HAP-1 (cell line): ENCODE measurements at regions not wholly inside any gene's neighbourhood (a gene's known extent, or its start where the extent isn't known, plus 50 kb on each side); places are given as distances from the start of the nearest gene placed in this dataset.

Source experiments
- DNase-seq, 2 experiments: peaks; one replicate each; pipeline ENCODE4 v3.0.0-alpha.2; 2016 to 2020; ENCODE audit warnings: low spot score in 2 of 2
- H3K27me3 ChIP-seq: fragments of 250-450 bp; sonication (Bioruptor Pico); 2 replicates; pipeline ENCODE4 v1.5.1; 2020; ENCODE audit warnings: low read depth, mild to moderate bottlenecking, moderate library complexity
- H3K36me3 ChIP-seq: fragments of 250-450 bp; sonication (Bioruptor Pico); replicated peaks from 2 replicates; pipeline ENCODE4 v1.5.1; 2020; ENCODE audit warnings: mild to moderate bottlenecking
- H3K4me1 ChIP-seq: fragments of 250-450 bp; sonication (Bioruptor Pico); 2 replicates; pipeline ENCODE4 v1.5.1; 2020; ENCODE audit warnings: mild to moderate bottlenecking
- H3K4me3 ChIP-seq: fragments of 250-450 bp; sonication (Bioruptor Pico); 2 replicates; pipeline ENCODE4 v1.5.1; 2020; ENCODE audit warnings: mild to moderate bottlenecking, moderate library complexity
- H3K9me3 ChIP-seq: fragments of 250-450 bp; sonication (Bioruptor Pico); 2 replicates; pipeline ENCODE4 v1.5.1; 2020; ENCODE audit warnings: mild to moderate bottlenecking, moderate library complexity
- in situ Hi-C: fragments of 300-500 bp; cut with MboI; formaldehyde crosslinking; loops from 3 replicates; pipeline ENCODE4 v1.14.3; 2020; ENCODE audit warnings: low sequenced_read_pairs, inconsistent platforms, mixed read lengths

DNA sequence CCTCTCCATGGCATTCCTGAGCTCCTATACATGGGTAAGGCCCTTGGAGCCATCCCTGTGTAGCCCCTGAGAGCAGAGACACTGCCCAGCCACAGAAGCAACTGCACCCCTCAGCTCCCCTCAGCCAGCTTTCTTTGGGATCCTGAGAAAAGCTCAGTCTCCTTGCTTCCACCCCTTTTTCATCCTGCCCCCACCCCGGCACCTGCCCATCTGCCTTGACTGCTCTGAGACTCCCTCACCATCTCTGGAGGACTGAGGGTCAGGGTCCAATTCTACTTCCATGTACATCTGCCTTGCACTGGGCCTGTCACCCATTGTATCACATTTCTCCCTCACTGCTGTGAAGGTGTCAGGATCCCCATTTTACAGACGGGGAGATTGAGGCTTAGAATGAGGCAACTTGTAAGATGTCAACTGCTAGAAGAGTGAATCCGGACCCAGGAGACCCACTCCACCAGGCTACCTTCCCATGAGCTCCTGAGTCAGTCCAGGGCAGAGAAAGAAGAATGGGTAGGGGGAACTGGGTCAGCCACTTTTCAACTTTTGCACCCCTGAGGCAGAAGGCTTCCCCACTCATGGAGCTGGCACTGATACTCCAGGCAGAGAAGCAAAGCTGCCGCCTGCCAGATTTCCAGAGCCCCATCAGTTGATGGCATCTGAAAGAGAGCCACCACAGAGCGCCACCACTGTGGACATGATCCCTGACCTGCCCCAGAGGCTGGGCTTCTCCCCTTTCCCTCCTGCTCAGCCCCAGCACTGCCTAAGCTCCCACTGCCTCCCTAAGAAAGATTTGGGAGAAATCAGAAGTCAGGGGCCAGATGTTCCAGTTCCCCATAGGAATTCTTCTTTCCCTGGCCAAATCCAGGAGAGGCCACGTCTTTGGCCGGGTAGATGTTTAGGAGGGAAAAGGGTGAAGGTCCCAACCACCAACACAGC lies 135.4 kb downstream of the TMEM132E start:
- Histone ChIP-seq H3K4me1 (no peaks in the 10 kb centered on the region), H3K36me3 (no peaks in the 10 kb centered on the region), H3K9me3 (no peaks in the 10 kb centered on the region), H3K27me3 (peaks cover 9% of the 10 kb centered on the region; the same call in 1 of the 2 replicates), H3K4me3 (no peak overlapping the region)
- DNase-seq: no peak
- in situ Hi-C loops: no loop called here

DNA sequence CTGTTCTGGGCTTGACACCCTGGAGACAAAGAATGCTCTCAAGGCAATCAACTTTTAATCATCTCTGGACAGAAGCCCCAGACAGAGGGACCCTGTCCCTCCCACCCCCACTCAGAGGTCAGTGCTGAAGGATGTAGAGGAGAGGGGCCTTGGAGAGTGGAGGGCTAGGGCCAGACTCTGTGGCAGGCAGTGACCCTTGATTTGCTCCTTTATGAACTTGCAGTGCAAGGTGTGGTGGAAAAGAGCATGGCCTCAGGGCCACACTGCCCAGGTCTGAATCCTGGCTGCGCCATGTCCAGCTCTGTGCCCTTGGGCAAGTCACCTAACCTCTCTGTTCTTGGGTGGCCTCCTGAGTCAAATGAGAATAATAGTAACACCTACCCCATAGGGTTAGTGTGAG lies 134.3 kb downstream of the TMEM132E start:
- Histone ChIP-seq H3K4me3 (no peak overlapping the region), H3K36me3 (no peaks in the 10 kb centered on the region), H3K4me1 (no peaks in the 10 kb centered on the region), H3K9me3 (no peaks in the 10 kb centered on the region), H3K27me3 (peaks cover 5% of the 10 kb centered on the region; the same call in 1 of the 2 replicates)
- no peak for DNase-seq
- in situ Hi-C loops: no loop called here

DNA sequence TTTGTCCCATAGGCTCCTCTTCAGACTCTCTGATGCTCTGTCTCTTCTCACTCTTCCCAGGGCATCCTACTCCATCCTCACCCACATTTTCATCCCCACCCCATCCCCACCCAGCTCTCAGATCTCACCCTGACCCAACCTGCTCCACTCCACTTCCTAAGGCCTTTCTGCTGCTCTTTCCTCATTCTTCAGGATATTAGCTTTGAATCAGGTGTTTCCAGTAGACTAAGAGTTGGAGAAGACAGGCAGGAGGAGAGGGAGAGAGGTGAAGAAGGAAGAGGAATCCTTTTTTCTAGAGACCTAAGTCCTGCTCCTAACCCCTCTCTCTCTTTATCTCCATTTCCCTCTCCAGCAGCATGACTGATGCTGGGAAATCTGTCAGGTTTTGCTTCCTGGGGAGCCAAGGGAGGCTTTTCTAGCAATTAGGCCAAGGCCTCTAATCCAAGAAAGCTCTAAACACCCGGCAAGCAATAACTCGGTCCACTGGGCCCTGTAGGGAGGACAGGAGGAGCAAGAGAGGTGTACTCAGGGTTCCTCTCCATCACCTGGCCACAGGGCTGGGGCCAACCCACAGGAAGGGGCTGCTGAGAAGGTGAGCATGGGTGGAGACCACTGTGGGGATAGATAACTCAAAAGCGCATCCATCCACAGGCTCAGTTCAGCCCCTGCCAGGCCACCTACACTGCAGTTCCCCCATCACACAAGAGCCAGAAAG lies 133.3 kb downstream of the TMEM132E start:
- peaks cover 3% of the 10 kb centered on the region; the same call in 1 of the 2 replicates for H3K27me3 ChIP-seq
- no peaks in the 10 kb centered on the region for H3K36me3 ChIP-seq
- DNase-seq: no peak
- in situ Hi-C loops: no loop called here
- no peaks in the 10 kb centered on the region for H3K4me1 ChIP-seq
- H3K4me3 ChIP-seq: no peak overlapping the region
- no peaks in the 10 kb centered on the region for H3K9me3 ChIP-seq

DNA sequence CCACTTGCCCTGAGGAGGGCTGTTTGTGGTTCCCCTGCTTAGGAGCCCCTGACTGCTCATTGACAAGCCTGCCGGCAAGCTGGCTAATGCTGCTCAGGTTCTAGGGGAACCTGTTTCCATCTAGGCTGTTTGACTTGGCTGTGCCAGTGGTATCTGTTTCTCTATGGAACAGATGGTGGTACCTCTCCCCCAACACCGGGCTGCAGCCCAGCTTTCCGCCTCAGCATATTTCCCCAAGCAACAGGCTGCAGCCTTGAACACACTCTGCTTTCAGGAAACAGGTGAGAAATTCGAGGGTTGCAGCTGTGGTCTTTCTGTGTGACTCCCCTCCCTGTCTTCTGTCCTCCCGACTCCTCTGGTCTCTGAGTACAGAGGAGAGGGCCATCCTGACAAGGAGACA lies 132.3 kb downstream of the TMEM132E start:
- peaks cover 3% of the 10 kb centered on the region; the same call in 1 of the 2 replicates for H3K27me3 ChIP-seq
- in situ Hi-C loops: no loop called here
- H3K36me3 ChIP-seq: no peaks in the 10 kb centered on the region
- H3K4me3 ChIP-seq: no peak overlapping the region
- no peak for DNase-seq
- H3K4me1 ChIP-seq: no peaks in the 10 kb centered on the region
- H3K9me3 ChIP-seq: no peaks in the 10 kb centered on the region

DNA sequence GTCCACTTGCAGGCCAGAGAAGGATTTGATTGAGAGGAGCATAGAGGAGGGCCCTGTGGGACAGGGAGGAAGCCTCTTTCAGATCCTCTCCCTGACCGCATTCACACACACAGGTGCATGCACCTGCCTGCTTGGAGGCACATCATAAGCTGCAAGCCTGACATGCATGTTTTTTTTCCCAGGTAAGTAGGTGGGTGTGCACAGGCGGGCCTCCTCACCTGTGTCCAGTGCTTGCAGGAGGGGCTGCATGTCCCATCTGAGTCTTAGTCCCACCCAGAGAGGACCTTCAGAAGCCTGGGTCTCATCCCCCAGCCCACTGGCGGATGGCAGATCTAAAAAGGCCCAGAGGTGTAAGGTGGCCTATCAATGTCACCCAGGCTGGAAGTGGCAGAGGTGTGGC lies 130.8 kb downstream of the TMEM132E start:
- no peak for DNase-seq
- in situ Hi-C loops: no loop called here

DNA sequence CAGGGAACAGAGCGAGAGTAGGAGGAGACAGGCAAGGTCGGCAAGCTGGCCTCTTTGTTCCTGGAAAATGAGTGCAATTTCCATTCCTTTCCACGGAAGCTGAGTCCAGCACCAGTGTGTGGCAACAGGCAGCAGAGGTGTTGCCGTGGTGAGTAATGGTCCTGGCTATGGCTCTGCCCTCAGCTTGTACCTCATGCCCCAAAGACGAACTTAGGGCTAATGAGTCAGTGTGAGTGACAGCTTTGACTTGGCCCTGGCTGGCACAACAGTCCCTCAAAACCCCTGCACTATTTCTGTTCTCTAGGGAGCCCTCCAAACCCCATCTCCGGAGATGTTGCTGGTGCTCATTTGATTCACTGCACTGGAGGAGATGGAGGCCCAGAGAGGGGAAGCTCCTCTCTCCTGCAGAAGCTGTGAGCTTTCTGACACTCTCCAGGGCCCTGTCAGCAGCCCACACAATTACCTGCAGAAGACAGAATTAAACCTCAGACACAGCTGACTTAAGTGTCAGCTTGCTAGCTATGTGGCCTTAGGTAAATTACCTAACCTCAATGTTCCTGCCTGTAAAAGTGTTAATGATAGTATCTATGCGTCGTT lies 129.9 kb downstream of the TMEM132E start:
- H3K4me3 ChIP-seq: no peak overlapping the region
- no peaks in the 10 kb centered on the region for H3K36me3 ChIP-seq
- H3K4me1 ChIP-seq: no peaks in the 10 kb centered on the region
- H3K9me3 ChIP-seq: no peaks in the 10 kb centered on the region
- in situ Hi-C loops: no loop called here
- DNase-seq: no peak
- H3K27me3 ChIP-seq: peaks cover 3% of the 10 kb centered on the region; the same call in 1 of the 2 replicates

More for the DNA sequence above, 130.8 kb downstream of the TMEM132E start:
- Histone ChIP-seq H3K27me3 (peaks cover 3% of the 10 kb centered on the region; the same call in 1 of the 2 replicates), H3K4me3 (no peak overlapping the region), H3K4me1 (no peaks in the 10 kb centered on the region), H3K36me3 (no peaks in the 10 kb centered on the region), H3K9me3 (no peaks in the 10 kb centered on the region)

DNA sequence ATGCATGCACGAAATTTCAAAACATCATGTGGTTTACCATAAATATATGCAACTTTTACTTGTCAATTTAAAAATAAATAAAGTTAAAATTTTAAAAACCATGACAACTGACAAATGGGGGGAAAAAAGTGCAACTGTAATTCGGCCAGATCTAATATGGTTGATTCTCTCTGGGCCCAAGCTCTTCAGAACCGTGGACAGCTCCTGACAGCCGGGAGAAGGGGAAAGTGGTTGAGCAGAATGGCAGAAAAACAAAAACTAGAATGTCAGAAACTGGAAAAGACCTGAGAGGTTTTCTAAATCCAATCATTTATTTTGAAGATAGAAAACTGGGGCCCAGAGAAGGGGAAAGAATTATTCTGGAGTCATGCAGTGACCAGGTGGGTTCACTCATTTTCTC lies 126.6 kb downstream of the TMEM132E start:
- no peaks in the 10 kb centered on the region for H3K4me1 ChIP-seq
- no peak overlapping the region for H3K4me3 ChIP-seq
- peak; percentile 4 to 62 for DNase-seq
- no peaks in the 10 kb centered on the region for H3K36me3 ChIP-seq
- peaks cover 3% of the 10 kb centered on the region; the same call in 1 of the 2 replicates for H3K27me3 ChIP-seq
- in situ Hi-C loops: no loop called here
- no peaks in the 10 kb centered on the region for H3K9me3 ChIP-seq

DNA sequence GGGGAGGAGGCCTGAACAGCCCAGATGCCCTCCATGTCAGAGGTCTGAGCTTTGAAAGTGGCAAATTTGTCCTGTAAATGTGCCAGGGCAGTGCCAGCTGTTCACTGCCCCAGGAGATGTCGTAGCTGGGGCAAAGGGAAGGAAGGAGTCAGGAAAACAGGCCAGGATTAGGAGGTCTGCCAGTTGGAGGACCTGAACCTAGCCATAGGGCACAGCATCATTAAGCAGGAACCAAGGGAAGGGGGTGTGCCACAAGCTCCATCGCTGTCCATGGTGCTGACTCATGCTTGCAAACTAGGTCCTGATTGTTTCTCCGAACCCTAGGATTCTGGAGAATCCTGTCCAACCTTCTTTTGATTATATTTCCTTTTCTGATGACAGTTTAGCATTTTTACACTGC lies 124.2 kb downstream of the TMEM132E start:
- no peaks in the 10 kb centered on the region for H3K4me1 ChIP-seq
- H3K9me3 ChIP-seq: no peaks in the 10 kb centered on the region
- no peak overlapping the region for H3K4me3 ChIP-seq
- peak; percentile 8 to 74 for DNase-seq
- H3K27me3 ChIP-seq: peaks cover 3% of the 10 kb centered on the region; the same call in 1 of the 2 replicates
- H3K36me3 ChIP-seq: no peaks in the 10 kb centered on the region
- in situ Hi-C loops: no loop called here

DNA sequence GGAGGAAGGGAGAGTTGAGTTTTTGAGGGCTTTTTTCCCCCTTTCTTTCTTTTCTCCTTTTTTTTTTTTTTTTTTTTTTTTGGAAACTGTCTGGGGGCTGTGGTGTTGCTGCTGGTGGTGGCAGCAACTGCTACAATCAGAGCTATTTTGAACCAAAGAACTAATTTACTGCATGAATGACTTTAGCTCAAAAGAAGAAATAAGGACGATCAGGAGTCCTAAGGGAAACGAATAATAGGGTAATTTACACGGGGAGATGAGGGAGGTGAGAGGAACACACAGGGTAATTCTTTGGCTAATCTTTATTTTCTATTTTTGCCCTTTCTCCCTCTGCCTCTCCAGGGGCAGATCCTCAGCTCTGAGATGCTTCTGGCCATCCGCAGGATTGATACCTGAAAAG lies 119.8 kb downstream of the TMEM132E start:
- DNase-seq: no peak
- H3K36me3 ChIP-seq: no peaks in the 10 kb centered on the region
- no peaks in the 10 kb centered on the region for H3K27me3 ChIP-seq
- in situ Hi-C loops: no loop called here
- H3K4me3 ChIP-seq: no peak overlapping the region
- no peaks in the 10 kb centered on the region for H3K4me1 ChIP-seq
- no peaks in the 10 kb centered on the region for H3K9me3 ChIP-seq

DNA sequence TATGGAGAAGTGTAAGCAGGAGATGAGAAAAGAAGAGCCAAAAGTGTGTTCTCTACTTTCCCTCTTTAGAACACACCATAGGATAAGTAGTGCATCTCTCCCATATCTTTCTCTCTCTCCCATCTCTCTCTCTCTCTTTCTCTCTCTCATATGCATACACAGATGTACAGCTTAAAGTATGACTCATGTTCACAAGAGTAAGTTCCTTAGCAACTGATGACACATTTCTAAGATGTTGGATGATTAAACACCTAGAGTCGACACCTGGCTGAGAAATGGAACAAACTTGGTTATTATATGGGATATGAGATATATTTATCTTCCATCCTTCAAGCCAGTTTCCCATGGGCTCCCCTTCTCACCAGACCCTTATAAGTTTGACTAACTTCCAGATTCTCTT lies 113.5 kb downstream of the TMEM132E start:
- H3K36me3 ChIP-seq: no peaks in the 10 kb centered on the region
- no peak for DNase-seq
- no peak overlapping the region for H3K4me3 ChIP-seq
- in situ Hi-C loops: no loop called here
- H3K9me3 ChIP-seq: no peaks in the 10 kb centered on the region
- H3K4me1 ChIP-seq: no peaks in the 10 kb centered on the region
- H3K27me3 ChIP-seq: no peaks in the 10 kb centered on the region
